Naive thymus-derived CD4-positive, alpha-beta T cell (primary cell): ENCODE measurements at regions not wholly inside any gene's neighbourhood (a gene's known extent, or its start where the extent isn't known, plus 50 kb on each side); places are given as distances from the start of the nearest gene placed in this dataset.

Experiments used
- ATAC-seq: fragments of 150-1000 bp; cut with Tn5 transposase; 2 replicates; pipeline ENCODE4 v1.10.0; 2021; ENCODE audit warnings: mild to moderate bottlenecking, moderate library complexity
- CTCF ChIA-PET: fragments of 350-600 bp; sonication (Branson Sonifier 250); formaldehyde crosslinking; loops from one replicate; lab custom pipeline; 2021; ENCODE audit warnings: antibody characterized with exemption; lab: Charles Lee
- POLR2A ChIA-PET: fragments of 350-600 bp; sonication (Branson Sonifier 250); formaldehyde crosslinking; loops from one replicate; lab custom pipeline; 2021; ENCODE audit warnings: antibody characterized with exemption, inconsistent platforms; lab: Charles Lee
- DNase-seq, 9 donors: peaks; one replicate each; pipeline versions ENCODE4 v3.0.0 to v3.0.0-alpha.2; 2020 to 2022; ENCODE audit warnings: mixed read lengths in 1 of 9
- H3K27ac ChIP-seq: one replicate; pipeline ENCODE4 v1.7.0; 2013; ENCODE audit warnings: mild to moderate bottlenecking, low read depth, low read length, moderate library complexity
- H3K27me3 ChIP-seq, 2 donors: one replicate each; pipeline ENCODE4 v1.7.0; 2013; ENCODE audit warnings: low read length in 2 of 2, mild to moderate bottlenecking in 2 of 2, moderate library complexity in 2 of 2; ENCODE audit not compliant: control insufficient read depth in 2 of 2, insufficient read depth in 2 of 2
- H3K36me3 ChIP-seq, 3 experiments: 1 replicate in 2 of 3; 2 replicates in 1 of 3; pipeline ENCODE4 v1.7.0; 2013; ENCODE audit warnings: low read length in 3 of 3, mild to moderate bottlenecking in 3 of 3, moderate library complexity in 1 of 3; ENCODE audit not compliant: insufficient read depth in 3 of 3, control insufficient read depth in 2 of 3
- H3K4me1 ChIP-seq, 2 donors: one replicate each; pipeline ENCODE4 v1.7.0; 2013; ENCODE audit warnings: low read length in 2 of 2, mild to moderate bottlenecking in 2 of 2, moderate library complexity in 1 of 2; ENCODE audit not compliant: control insufficient read depth in 2 of 2, insufficient read depth in 2 of 2
- H3K4me3 ChIP-seq: 2 replicates; pipeline ENCODE4 v1.7.0; 2013; ENCODE audit warnings: mild to moderate bottlenecking, low read length
- H3K9me3 ChIP-seq, 3 experiments: 1 replicate in 2 of 3; 2 replicates in 1 of 3; pipeline ENCODE4 v1.7.0; 2013; ENCODE audit warnings: low read length in 3 of 3; ENCODE audit not compliant: control insufficient read depth in 2 of 3
- H3K27ac Mint-ChIP-seq, 9 donors: one replicate each; pipeline ENCODE4 v1.8.0; 2020 to 2022; ENCODE audit warnings: mixed read lengths in 9 of 9, mild to moderate bottlenecking in 8 of 9, moderate library complexity in 5 of 9, inconsistent platforms in 2 of 9
- H3K27me3 Mint-ChIP-seq, 5 donors: one replicate each; pipeline ENCODE4 v1.8.0; 2021 to 2022; ENCODE audit warnings: mixed read lengths in 5 of 5, mild to moderate bottlenecking in 1 of 5
- H3K36me3 Mint-ChIP-seq, 5 donors: one replicate each; pipeline ENCODE4 v1.8.0; 2020 to 2022; ENCODE audit warnings: mixed read lengths in 5 of 5, mild to moderate bottlenecking in 3 of 5, inconsistent platforms in 1 of 5
- H3K4me1 Mint-ChIP-seq, 7 donors: one replicate each; pipeline ENCODE4 v1.8.0; 2020 to 2022; ENCODE audit warnings: mixed read lengths in 7 of 7, mild to moderate bottlenecking in 3 of 7, inconsistent platforms in 1 of 7
- H3K4me3 Mint-ChIP-seq, 10 donors: one replicate each; pipeline ENCODE4 v1.8.0; 2020 to 2022; ENCODE audit warnings: mild to moderate bottlenecking in 10 of 10, mixed read lengths in 10 of 10, moderate library complexity in 6 of 10, inconsistent platforms in 2 of 10
- H3K9me3 Mint-ChIP-seq, 11 donors: one replicate each; pipeline ENCODE4 v1.8.0; 2020 to 2022; ENCODE audit warnings: mixed read lengths in 11 of 11, mild to moderate bottlenecking in 4 of 11, inconsistent platforms in 1 of 11, moderate library complexity in 1 of 11
- intact Hi-C, 2 donors: fragments of 100-400 bp; cut with micrococcal nuclease; formaldehyde crosslinking; loops; one replicate each; pipeline ENCODE4 v1.15.1; 2023

DNA sequence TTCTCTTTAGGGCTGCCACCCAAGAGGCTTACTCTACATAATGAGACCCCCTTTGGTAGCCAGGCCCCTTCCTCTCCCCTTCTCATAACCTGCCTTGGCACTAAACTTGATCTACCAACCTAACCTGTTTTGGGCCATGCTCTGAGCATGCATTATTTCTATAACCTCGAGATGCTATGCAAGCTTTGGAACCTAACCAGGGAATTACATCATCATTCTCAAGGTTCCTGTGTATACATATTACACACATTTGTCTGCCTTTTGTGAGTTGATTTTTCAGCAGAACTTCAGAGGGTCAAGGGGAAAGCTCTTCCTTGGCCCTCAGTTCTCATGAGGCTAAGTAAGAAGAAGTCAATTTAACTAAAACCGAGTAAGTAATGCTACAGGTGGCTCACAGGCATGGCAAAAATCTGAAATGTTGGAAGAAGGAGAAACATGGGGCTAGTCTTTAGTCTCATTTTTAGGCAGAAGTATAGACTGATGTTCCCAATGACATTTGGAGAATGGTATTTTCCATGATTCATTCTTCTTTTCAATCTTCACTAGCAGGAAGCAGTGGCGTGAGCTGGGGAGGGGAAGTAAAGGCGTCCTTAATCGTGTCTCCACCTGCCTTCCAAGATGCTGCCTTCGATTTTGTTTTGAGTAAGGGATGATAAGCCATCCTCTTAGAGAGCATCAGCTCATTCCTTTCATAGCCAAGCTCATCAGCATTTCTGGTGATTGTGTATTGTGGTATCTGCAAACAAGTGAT is 308.4 kb downstream of the ABCC12 start:
- POLR2A ChIA-PET = no interaction called here

DNA sequence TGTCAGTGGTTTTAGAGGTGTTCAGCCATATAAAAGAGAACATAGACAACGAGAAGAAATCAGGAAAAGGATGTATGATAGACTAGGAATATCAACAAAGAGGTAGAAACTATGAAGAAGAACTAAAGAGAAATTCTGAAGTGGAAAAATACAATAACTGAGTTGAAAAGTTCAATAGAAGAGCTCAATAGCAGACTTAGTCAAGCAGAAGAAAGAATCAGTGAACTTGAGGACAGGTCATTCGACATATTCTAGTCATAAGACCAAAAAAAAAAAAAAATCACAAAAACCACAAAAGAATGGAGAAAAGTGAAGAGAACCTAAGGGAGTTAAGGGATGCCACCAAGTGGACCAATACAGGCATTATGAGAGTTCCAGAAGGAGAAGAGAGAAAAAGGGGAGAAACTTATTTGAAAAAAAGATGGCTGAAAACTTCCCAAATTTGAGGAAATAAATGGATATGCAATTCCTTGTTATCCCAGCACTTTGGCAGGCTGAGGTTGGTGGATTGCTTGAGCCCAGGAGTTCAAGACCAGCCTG is 321.2 kb downstream of the ABCC12 start:
- POLR2A ChIA-PET = no interaction called here
- H3K27me3 ChIP-seq = no peaks in the 10 kb centered on the region
- H3K4me1 ChIP-seq = no peaks in the 10 kb centered on the region
- DNase-seq = no peak
- H3K36me3 Mint-ChIP-seq = peaks cover 0 to 10% (median 4%) of the 10 kb centered on the region in 5 donors
- ATAC-seq = no peak
- no peak overlapping the region for H3K27ac ChIP-seq
- peaks cover 0 to 11% (median 0%) of the 10 kb centered on the region in 5 donors for H3K27me3 Mint-ChIP-seq
- no peak overlapping the region for H3K27ac Mint-ChIP-seq
- peaks cover 0 to 20% (median 0%) of the 10 kb centered on the region in 3 experiments for H3K9me3 ChIP-seq
- no peak overlapping the region for H3K4me3 Mint-ChIP-seq
- H3K36me3 ChIP-seq = no peaks in the 10 kb centered on the region
- peaks cover 15 to 75% (median 32%) of the 10 kb centered on the region in 11 donors for H3K9me3 Mint-ChIP-seq
- intact Hi-C loops = no loop called here
- H3K4me1 Mint-ChIP-seq = no peaks in the 10 kb centered on the region
- H3K4me3 ChIP-seq = no peak overlapping the region
- CTCF ChIA-PET = no interaction called here

More for the DNA sequence above, 308.4 kb downstream of the ABCC12 start:
- no peak overlapping the region for H3K27ac Mint-ChIP-seq
- ATAC-seq = no peak
- DNase-seq = no peak
- Histone ChIP-seq H3K4me1 (no peaks in the 10 kb centered on the region), H3K4me3 (no peak overlapping the region), H3K27me3 (no peaks in the 10 kb centered on the region), H3K36me3 (no peaks in the 10 kb centered on the region), H3K9me3 (no peaks in the 10 kb centered on the region), H3K27ac (no peak overlapping the region)
- no peaks in the 10 kb centered on the region for H3K36me3 Mint-ChIP-seq
- CTCF ChIA-PET = no interaction called here
- peaks cover 0 to 6% (median 0%) of the 10 kb centered on the region in 11 donors for H3K9me3 Mint-ChIP-seq
- H3K4me1 Mint-ChIP-seq = no peaks in the 10 kb centered on the region
- intact Hi-C loops = no loop called here
- H3K27me3 Mint-ChIP-seq = peaks cover 0 to 4% (median 0%) of the 10 kb centered on the region in 5 donors
- no peak overlapping the region for H3K4me3 Mint-ChIP-seq

DNA sequence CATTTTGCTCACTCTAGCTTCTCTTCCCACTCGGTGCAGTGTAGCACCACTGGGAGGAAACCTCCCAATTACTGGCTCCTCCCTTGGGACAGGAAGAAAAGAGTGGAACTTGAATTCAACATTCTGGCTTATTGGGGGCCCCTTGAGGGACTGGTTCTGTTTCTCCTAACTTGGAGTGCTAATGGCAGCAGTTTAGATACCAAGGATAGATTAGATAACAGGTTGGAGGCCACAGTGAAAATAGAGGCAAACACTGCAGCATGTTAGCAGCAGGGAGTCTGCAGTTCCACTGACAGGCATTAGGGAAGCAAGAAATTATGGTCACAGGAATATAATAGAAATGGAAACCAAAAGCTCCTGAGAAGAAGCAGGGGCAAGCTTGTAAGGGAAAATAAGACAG is 322.0 kb downstream of the ABCC12 start:
- no peaks in the 10 kb centered on the region for H3K4me1 Mint-ChIP-seq

DNA sequence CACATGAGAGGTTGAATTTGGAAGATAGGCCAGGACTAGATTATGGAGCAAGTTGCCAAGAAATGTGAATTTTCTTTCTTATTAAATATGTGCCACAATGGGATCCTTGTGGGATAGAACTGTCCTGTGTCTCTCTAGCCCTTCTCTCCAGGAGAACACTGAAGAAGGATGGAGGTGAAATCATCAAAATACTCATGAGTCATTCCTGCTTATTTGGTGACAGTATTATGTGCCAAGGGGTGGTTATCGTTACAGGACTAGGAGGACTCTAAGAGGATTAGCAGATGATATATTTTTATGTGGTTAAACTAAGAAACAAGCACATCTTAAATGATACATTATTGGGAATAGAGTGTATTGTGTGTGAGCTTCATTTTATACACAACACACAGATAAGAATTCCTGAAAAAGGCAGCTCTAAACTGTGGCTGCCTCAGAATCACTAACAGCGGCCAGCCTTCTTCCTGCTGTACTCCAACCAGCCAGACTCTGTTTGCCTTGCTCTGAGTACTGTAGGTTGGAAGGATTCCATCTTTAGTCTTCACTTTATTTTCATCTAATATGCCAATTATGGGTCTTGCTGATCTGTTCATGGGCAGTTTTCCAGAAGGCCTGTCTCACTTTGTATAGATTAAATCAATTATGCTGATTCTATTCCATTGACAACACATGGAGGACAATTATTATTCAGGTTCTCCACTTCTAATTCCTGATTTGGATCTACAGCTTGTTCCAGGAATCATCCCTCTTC is 325.8 kb downstream of the ABCC12 start:
- H3K4me3 Mint-ChIP-seq = no peak overlapping the region
- no peaks in the 10 kb centered on the region for H3K4me1 Mint-ChIP-seq

More for the DNA sequence above, 322.0 kb downstream of the ABCC12 start:
- ChIA-PET POLR2A (no interaction called here), CTCF (no interaction called here)
- no peak overlapping the region for H3K4me3 Mint-ChIP-seq
- Histone ChIP-seq H3K27ac (no peak overlapping the region), H3K9me3 (peaks cover 0 to 20% (median 0%) of the 10 kb centered on the region in 3 experiments), H3K27me3 (no peaks in the 10 kb centered on the region), H3K36me3 (no peaks in the 10 kb centered on the region), H3K4me1 (no peaks in the 10 kb centered on the region), H3K4me3 (no peak overlapping the region)
- H3K27ac Mint-ChIP-seq = no peak overlapping the region
- H3K27me3 Mint-ChIP-seq = peaks cover 0 to 11% (median 3%) of the 10 kb centered on the region in 5 donors
- peaks cover 13 to 72% (median 27%) of the 10 kb centered on the region in 11 donors for H3K9me3 Mint-ChIP-seq
- DNase-seq = no peak
- ATAC-seq = no peak
- intact Hi-C loops = no loop called here
- peaks cover 0 to 10% (median 4%) of the 10 kb centered on the region in 5 donors for H3K36me3 Mint-ChIP-seq

DNA sequence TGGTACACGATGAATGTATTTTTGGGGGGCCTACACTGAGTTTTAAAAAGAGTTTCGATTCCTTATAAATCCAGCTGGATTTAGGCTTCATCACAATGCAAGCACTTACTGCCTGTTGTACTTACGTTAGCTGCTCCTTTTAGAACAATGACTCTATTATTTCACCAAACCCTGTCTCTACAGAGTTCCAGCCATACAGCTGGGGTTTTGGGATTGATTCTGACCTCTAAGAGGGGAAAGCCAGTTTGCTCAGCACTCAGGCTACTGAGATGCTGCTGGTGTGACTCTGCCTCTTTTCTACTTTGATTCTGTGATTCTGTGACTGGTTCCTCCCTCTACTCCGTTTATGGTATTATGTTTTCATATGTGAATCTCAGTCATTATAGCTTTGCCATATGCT is 329.7 kb downstream of the ABCC12 start:
- Mint-ChIP-seq H3K36me3 (no peaks in the 10 kb centered on the region), H3K4me3 (no peak overlapping the region), H3K4me1 (no peaks in the 10 kb centered on the region), H3K27ac (no peak overlapping the region), H3K27me3 (peaks cover 0 to 12% (median 3%) of the 10 kb centered on the region in 5 donors), H3K9me3 (peaks cover 0 to 34% (median 8%) of the 10 kb centered on the region in 11 donors)
- Histone ChIP-seq H3K4me3 (no peak overlapping the region), H3K27ac (no peak overlapping the region), H3K4me1 (no peaks in the 10 kb centered on the region), H3K27me3 (no peaks in the 10 kb centered on the region), H3K36me3 (no peaks in the 10 kb centered on the region), H3K9me3 (peaks cover 0 to 6% (median 5%) of the 10 kb centered on the region in 3 experiments)
- intact Hi-C loops = no loop called here
- ChIA-PET POLR2A (no interaction called here), CTCF (no interaction called here)
- no peak for ATAC-seq
- no peak for DNase-seq

More for the DNA sequence above, 325.8 kb downstream of the ABCC12 start:
- Histone ChIP-seq H3K4me1 (no peaks in the 10 kb centered on the region), H3K9me3 (peaks cover 0 to 21% (median 6%) of the 10 kb centered on the region in 3 experiments), H3K27me3 (no peaks in the 10 kb centered on the region), H3K4me3 (no peak overlapping the region), H3K36me3 (no peaks in the 10 kb centered on the region), H3K27ac (no peak overlapping the region)
- no peak for ATAC-seq
- DNase-seq = no peak
- Mint-ChIP-seq H3K27ac (no peak overlapping the region), H3K36me3 (peaks cover 0 to 10% (median 4%) of the 10 kb centered on the region in 5 donors), H3K27me3 (peaks cover 0 to 11% (median 3%) of the 10 kb centered on the region in 5 donors), H3K9me3 (peaks cover 11 to 64% (median 23%) of the 10 kb centered on the region in 11 donors)
- POLR2A ChIA-PET = no interaction called here
- intact Hi-C loops = no loop called here
- CTCF ChIA-PET = no interaction called here

DNA sequence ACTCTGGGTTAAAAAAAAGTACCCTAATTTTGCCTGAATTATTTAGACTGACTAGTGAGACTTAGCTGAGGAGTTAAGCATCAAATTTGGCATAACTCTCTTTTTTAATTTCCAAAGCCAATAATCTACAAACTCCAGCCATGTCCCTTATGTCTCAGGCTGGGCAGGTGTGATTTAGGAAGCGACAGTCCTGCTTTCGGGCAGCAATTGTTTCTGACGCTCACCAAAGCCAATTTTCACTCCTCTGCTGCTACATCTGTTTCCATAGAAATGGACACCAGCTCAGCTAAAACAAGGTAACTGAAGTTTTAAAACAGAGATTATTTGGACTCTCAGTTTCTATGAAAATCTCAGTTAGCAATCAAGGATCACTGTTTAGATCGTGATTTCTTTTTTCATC is 338.7 kb downstream of the ABCC12 start:
- Histone ChIP-seq H3K36me3 (no peaks in the 10 kb centered on the region), H3K27ac (no peak overlapping the region), H3K4me1 (no peaks in the 10 kb centered on the region), H3K4me3 (no peak overlapping the region), H3K9me3 (no peaks in the 10 kb centered on the region), H3K27me3 (no peaks in the 10 kb centered on the region)
- Mint-ChIP-seq H3K9me3 (peaks cover 6 to 43% (median 11%) of the 10 kb centered on the region in 11 donors), H3K4me1 (no peaks in the 10 kb centered on the region), H3K4me3 (no peak overlapping the region), H3K36me3 (peaks cover 0 to 13% (median 0%) of the 10 kb centered on the region in 5 donors), H3K27ac (no peak overlapping the region), H3K27me3 (peaks cover 0 to 32% (median 19%) of the 10 kb centered on the region in 5 donors)
- ChIA-PET POLR2A (no interaction called here), CTCF (no interaction called here)
- DNase-seq (no peak), ATAC-seq (no peak)
- intact Hi-C loops = no loop called here
